Skin epidermis (tissue), 12 donors: ENCODE measurements at regions not wholly inside any gene's neighbourhood (a gene's known extent, or its start where the extent isn't known, plus 50 kb on each side); places are given as distances from the start of the nearest gene placed in this dataset.
"Not testable (repeated sequence)": the region's sequence is repeated elsewhere in the genome, so short reads cannot be mapped to it uniquely, and the experiment has no call there.

Experiments
- H3K27ac ChIP-seq, 21 experiments: fragments of 200-600 bp; sonication (generic) in 11 of 21; one replicate each; pipeline ENCODE4 v1.5.0; 2020; ENCODE audit warnings: mild to moderate bottlenecking in 3 of 21, inconsistent platforms in 2 of 21, moderate library complexity in 2 of 21
- H3K4me3 ChIP-seq, 7 experiments: fragments of 200-600 bp; sonication (generic) in 2 of 7; one replicate each; pipeline ENCODE4 v1.5.0; 2020; ENCODE audit warnings: inconsistent platforms in 2 of 7, mild to moderate bottlenecking in 2 of 7, moderate library complexity in 1 of 7

DNA sequence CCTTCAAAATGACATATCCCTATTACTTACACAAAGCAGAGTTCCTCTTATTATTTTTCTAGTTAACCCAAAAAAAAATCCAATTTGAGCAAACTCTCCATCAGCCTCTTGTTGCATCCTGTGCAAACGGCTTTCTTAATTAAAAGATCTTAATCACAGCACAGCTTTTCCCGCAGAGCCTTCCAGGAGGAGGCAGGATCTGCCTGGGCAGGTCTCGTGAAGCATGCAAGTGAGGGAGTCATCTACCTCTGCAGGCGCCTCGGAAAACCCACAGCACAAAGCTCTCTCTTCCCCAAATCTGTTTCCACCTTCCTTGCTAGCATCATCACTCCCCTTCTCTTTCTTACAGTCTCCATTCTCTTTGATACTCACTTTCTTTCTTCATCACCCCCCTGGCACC, 100.4 kb downstream of the EN1 start:
- H3K27ac ChIP-seq, result no peak overlapping the region
- no peak overlapping the region for H3K4me3 ChIP-seq

DNA sequence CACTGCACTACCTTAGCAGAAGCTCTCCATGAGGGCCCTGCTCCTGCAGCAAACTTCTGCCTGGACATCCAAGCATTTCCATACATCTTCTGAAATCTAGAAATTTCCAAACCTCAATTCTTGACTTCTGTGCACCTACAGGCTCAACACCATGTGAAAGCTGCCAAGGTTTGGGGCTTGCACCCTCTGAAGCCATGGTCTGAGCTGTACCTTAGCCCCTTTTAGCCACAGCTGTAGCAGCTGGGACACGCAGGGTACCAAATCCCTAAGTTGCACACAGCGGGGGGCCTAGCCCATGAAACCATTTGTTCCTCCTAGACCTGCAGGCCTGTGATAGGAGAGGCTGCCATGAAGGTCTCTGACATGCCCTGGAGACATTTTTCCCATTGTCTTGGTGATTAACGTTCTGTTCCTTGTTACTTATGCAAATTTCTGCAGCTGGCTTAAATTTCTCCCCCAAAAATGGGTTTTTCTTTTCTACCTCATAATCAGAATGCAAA, 102.7 kb downstream of the EN1 start:
- not testable (repeated sequence) for H3K4me3 ChIP-seq, H3K27ac ChIP-seq

DNA sequence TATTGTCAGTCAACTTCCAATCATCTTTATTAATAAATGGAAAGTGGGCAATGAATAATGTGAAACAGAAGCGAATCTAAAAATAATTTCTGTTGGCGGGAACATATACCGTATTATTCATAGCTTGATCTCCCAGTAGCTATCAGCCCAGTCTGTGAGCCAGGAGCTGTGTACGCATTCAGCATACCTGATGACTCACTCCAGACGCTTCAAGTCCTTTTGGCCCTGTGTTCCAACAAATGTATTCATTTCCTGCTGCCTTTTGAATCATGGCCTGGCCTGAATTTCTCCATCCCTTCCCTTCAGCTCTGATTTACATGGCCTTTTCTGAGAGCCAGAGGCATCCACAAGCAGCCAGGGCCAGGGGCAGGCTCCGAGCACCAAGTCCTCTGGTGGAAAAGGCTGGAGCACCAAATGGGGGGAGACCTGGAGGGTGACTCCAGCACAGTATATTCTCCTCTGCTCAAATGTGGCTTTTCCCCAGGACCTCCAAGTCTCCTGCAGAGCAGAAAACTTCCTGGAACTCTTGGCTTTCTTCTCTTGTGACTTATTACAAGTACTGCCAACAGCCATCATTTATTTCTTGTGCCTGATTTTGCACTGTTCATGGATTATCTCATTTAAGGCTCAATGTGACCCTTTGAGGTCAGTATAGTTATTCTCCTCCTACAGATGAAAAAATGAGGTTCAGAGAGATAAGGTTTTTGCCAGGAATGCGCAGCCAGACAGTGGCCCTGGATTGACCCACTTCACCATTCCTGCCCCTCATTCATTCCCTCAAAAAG, 108.7 kb downstream of the EN1 start:
- H3K27ac ChIP-seq, result peak overlapping the region in 10 of 21 experiments; percentile 4 to 69 (median 53)
- H3K4me3 ChIP-seq, result no peak overlapping the region

DNA sequence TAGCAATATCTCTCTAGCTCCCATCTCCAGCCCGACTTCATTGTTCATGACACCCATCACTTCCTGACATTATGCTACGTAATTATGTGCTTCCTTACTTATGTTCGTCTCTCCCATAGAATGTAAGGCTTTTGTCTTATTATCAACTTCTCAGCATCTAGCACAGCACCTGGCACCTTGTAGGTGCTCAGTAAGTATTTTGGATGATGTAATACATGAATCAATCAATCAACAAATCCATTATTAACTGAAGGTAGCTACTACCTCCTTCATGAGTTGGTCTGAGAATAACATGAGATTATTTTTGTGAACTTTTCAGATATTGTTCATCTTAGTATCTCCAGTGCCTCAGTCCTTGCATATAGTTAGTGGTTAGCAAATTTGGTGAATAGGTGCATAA, 109.3 kb downstream of the EN1 start:
- H3K4me3 ChIP-seq, result no peak overlapping the region
- H3K27ac ChIP-seq, result peak overlapping the region in 1 of 21 experiments; percentile 19

DNA sequence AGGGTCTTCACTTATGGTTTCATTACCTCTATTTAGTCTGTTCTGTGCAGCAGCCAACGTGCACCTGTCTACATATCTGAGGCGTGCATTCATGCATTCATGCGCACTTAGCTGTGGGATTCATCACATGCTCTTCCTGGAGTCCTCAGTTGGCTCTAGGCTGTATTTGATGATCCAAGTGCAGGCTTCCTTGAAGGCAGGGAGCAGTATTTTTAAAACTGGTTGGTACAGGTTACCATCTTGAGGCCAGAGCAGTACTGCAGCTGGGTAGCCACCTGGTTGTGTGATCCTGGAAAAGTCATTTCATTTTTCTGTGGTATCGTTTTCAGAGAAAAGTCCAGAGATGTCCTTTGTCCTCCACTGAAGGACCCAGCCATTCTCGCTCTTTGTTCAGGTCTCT, 109.8 kb downstream of the EN1 start:
- Histone ChIP-seq H3K27ac (peak overlapping the region in 1 of 21 experiments; percentile 19), H3K4me3 (no peak overlapping the region)

DNA sequence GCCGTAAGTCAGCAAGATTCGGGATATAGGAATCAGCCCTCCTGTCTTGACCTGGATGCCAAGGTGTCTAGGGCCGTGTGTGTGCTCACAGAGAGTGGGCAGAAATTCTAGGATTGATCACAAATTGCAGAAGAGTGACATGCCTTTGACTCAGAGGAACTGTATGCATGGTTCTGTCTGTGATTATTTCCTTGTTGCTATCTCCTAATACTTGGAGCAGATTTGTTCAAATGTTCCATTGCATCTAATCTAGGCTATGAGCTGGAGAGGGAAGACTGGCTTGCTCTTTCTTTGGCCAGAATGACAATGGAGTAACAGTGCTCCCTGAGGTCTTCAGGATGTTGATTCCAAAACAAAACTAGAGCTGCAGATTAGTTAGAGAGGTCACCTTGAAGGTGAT, 115.0 kb downstream of the EN1 start:
- Histone ChIP-seq H3K27ac (no peak overlapping the region), H3K4me3 (no peak overlapping the region)

DNA sequence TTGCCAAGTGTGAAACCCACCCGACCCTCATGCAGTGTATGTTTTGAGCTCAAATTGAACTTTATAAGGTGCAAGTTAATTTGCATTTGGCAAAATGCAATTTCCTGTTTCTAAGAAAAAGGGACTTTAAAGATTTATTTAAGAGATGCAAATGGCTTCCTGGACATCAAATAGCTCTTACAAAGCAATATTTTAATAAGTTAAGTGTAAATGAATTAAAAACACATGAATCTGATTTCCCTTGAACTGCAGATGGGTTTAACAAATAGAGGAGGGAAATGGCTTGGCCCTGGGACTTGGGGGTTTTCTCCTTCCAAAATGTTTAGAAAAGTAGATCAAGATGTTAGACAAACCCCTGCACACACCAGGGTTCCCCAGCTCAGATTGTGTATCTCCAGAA, 116.0 kb downstream of the EN1 start:
- no peak overlapping the region for H3K4me3 ChIP-seq
- H3K27ac ChIP-seq, result peak overlapping the region in 2 of 21 experiments; percentile 1 to 9

DNA sequence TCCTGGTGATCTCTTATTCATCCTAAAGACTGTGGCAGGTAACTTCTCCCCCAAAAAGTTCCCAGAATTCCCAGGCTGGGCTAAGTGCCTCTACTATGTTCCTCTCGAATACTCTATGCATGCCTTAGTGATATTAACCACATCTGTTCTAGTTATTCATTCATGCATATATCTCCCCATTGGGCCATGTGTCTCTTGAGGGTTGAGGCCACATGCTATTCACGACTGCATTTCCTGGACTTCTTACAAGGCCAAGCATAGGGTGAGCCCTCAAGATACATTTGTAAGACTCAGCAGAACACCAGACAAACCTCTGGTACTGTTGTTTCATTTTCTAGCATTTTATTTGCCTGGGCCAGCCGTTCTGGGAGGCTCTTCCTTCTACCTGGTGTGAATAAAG, 117.0 kb downstream of the EN1 start:
- no peak overlapping the region for H3K27ac ChIP-seq
- H3K4me3 ChIP-seq, result no peak overlapping the region

DNA sequence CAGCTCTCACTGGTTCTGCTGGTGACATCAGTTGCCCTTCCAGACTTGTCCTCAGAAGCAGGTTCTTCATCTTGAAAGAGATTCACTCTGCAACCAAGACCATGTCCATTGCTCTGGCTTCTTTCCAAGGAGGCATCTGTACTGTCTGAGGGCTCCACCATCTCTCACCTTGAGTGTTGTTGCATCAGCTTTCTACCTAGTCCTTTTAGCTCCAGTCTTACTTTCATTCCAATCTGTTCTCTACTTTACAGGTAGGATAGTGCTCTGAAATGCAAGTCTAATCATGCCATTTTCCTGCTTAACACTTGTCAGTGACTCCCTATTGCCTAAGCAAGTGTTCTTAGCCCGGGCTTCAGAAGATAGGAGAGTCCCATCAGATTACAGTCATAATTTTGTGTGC, 117.7 kb downstream of the EN1 start:
- H3K4me3 ChIP-seq, result no peak overlapping the region
- H3K27ac ChIP-seq, result no peak overlapping the region

GRCh38 chr2:118728984-118729383, 118.5 kb downstream of the EN1 start:
- H3K27ac ChIP-seq, result peak overlapping the region in 1 of 21 experiments; percentile 10

GRCh38 chr2:118726821-118727220, 120.6 kb downstream of the EN1 start:
- Histone ChIP-seq H3K4me3 (no peak overlapping the region), H3K27ac (no peak overlapping the region)

More at GRCh38 chr2:118728984-118729383, 118.5 kb downstream of the EN1 start:
- no peak overlapping the region for H3K4me3 ChIP-seq

DNA sequence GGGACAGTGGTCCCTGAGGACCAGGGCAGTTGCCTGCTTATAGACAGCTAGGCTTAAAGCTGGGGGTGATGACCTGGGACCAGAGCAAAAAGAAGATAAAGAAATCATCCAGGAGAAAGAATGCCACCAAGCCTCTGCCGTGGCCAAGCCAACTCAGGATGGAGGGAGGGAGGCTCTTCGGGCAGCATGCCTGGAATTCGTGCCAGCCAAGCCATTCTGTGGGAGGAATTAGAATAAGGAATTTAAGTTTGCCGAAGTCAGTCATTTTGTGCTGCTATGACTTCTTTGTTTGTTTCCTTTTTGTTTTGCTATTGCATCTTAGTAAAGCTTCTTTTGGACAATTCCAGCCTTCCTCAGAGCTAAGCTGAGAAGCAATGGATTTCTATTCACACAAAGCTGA, 124.1 kb downstream of the EN1 start:
- Histone ChIP-seq H3K4me3 (no peak overlapping the region), H3K27ac (no peak overlapping the region)

- H3K27ac ChIP-seq, result no peak overlapping the region
- H3K4me3 ChIP-seq, result no peak overlapping the region
Measured at GRCh38 chr2:118722976-118723375, 124.5 kb downstream of the EN1 start.

- Histone ChIP-seq H3K27ac (no peak overlapping the region), H3K4me3 (no peak overlapping the region)
Measured at GRCh38 chr2:118721817-118722551, 125.5 kb downstream of the EN1 start.

GRCh38 chr2:118720866-118721265, 126.6 kb downstream of the EN1 start:
- Histone ChIP-seq H3K27ac (no peak overlapping the region), H3K4me3 (no peak overlapping the region)

- no peak overlapping the region for H3K4me3 ChIP-seq
Measured at GRCh38 chr2:118718921-118719320, 128.5 kb downstream of the EN1 start.

GRCh38 chr2:118716102-118716501, 131.3 kb downstream of the EN1 start:
- Histone ChIP-seq H3K4me3 (no peak overlapping the region), H3K27ac (no peak overlapping the region)

More at GRCh38 chr2:118718921-118719320, 128.5 kb downstream of the EN1 start:
- H3K27ac ChIP-seq, result peak overlapping the region in 5 of 21 experiments; percentile 1 to 65 (median 29)

DNA sequence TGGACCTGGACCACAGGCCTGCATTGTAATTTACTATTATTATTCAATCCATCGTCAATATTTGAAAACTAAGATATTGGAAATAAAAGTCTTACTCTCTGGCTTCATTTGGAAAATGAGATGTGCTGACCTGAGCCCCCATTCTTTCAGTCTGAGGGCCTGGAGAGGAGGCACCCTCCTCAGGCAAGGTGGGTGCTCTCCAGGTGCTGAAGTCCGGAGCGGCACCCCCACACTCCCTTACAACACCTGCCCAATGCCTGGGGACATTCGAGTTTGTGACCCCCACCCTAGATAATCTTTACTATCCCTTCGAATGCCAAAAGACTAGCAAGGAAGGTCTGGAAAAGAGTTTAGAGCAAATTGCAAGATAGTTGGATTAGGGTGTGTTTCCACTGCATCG, 133.3 kb downstream of the EN1 start:
- Histone ChIP-seq H3K27ac (no peak overlapping the region), H3K4me3 (no peak overlapping the region)

DNA sequence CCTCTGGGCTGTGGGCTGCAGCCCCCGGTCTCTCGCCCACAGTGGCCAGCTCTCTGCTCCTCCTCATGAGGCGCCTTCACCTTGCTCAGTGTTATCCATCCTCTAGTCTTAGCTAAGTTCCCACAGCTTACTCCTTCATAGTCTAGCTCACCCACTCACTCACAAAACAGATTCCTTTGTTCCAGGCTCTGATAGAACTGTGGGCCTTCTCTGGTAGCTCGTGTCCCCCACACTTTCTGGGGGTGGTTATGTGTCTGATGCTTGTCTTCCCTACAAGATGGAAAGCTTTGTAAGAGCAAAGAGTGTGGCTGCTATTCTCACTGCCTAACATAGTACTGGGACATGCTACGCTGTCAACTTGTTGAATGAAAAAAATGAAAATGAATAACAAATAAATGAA, 135.8 kb downstream of the EN1 start:
- Histone ChIP-seq H3K4me3 (no peak overlapping the region), H3K27ac (no peak overlapping the region)

DNA sequence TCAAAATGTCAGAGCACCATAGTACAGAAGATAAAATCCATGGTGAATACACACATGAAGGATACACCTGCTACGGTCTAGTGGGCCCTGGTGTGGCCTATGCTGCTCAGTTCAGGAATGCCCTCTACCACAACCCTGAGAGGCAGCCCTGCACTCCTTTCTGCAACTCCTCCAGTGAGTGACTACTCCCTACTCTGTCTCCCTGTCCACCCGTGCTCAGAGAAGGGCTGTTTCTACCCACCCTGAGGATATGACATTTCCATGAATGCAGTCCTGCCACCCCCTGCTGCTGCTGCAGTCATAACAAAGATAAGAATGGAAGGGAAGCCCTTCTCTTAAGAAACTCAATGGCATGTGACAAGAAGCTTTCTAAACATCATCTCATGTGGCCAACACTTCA, 137.0 kb downstream of the EN1 start:
- Histone ChIP-seq H3K4me3 (no peak overlapping the region), H3K27ac (no peak overlapping the region)

DNA sequence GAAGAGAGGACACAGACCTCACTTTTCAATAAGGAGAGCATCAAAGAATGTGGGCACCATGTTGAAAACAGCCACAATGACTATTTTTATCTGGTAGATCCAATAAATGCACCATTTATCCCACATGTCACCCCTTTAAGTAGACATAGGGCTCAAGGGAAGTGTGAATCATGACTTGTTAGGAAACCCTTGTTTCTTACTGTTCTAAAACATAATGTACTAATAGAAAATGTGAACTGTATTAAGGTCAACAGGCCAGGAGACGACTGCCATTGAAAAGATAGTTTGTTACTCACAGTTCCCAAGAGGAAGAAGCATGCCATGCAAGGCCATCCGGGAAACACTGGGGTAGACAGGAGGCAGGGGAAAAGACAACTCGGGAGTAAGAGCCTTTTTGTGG, 137.7 kb downstream of the EN1 start:
- no peak overlapping the region for H3K27ac ChIP-seq

More for the DNA sequence above, 137.7 kb downstream of the EN1 start:
- no peak overlapping the region for H3K4me3 ChIP-seq
